SKM-1 (cell line): ENCODE measurements at regions not wholly inside any gene's neighbourhood (a gene's known extent, or its start where the extent isn't known, plus 50 kb on each side); places are given as distances from the start of the nearest gene placed in this dataset.

Experiments
- DNase-seq: peaks from one replicate; lab custom pipeline; 2025; ENCODE audit not compliant: unreplicated experiment; lab: John Stamatoyannopoulos, UW

DNA sequence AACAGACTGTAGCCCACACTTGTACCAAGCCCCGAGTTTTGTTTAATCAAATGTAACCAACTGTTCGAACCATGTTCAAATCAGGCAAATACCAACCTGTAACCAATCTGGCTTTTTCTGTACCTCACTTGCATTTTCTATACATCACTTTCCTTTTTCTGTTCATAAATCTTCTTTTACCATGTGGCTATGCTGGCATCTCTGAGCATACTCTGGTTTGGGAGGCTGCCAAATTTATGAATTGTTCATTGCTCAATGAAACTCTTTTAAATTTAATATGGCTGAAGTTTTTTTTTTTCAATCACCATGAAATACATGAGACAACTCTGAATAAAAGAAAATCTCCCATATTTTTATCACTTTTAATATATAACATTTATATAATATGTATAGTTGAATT is 256.1 kb downstream of the SLITRK6 start:
- DNase-seq: no peak

DNA sequence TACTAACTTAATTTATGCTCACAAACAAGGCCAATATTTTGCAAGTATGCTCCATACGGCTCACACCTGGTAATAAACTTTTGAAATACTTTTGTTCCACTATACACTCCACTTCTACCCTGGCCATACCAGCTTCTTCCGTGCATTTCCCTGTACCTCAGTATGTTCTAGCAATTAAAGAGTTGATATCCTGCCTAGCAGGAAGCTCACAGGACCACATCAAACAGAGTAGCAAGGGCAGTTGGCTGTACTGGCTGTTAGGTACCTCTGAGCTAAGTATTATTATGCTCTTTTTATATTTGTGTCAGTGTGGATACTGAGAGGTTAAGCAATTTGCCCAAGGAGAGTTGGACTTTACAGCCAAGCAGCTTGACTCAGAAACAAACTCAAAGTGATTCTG is 257.7 kb downstream of the SLITRK6 start:
- no peak for DNase-seq

GRCh38 chr13:85538957-85539356 is 260.3 kb downstream of the SLITRK6 start:
- no peak for DNase-seq

DNA sequence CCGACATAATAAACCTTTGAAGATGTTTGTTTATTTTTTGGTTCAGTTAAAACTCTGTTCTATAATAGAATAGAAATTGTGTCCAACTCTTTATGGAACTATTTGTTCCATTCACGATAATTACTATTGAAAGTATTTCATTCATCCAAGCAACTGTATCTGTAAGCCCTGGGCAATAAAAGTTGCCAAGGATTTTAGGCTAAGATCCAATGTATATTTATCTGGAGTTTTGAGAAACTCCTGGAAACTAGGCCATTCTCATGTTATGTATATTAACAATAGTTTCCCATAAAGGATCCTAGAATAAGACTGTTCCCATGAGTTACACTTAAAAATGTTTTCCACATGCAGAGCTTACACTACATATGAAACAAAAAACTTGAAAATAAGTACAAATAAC is 261.6 kb downstream of the SLITRK6 start:
- no peak for DNase-seq

DNA sequence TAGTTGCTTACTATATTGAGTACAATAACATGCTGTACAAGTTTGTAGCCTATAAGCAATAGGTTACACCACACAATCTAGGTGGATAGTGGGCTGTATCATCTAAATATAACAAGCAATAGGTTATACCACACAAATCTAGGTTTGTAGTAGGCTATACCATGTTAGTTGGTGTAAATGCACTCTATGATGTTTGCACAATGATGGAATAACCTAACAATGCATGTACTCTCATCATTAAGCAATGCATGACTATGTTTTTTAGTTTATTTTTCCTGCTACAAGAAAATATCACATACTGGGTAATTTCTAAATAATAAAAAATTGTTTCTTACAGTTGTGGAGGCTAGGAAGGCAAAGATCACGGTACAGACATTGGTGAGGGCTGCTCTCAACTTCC is 262.5 kb downstream of the SLITRK6 start:
- DNase-seq: no peak

GRCh38 chr13:85535316-85536084 is 263.7 kb downstream of the SLITRK6 start:
- DNase-seq: no peak

DNA sequence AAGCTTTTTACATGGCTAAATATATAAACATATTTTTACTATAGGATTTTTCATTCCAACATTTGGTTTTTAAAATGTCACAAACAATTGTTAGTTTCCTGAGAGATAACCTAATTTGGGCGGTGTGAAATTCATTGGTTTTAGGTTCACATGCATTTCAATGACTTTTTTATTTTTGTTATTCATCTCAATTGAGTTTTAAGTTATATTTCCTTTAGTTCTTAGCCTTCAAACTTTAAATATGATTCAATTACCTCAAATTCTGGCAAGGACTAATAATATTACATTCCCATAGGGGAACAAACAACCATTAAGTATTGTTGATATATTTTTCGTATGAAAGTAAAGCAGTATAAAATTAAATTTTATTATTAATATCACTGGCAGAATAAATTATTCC is 265.3 kb downstream of the SLITRK6 start:
- no peak for DNase-seq

DNA sequence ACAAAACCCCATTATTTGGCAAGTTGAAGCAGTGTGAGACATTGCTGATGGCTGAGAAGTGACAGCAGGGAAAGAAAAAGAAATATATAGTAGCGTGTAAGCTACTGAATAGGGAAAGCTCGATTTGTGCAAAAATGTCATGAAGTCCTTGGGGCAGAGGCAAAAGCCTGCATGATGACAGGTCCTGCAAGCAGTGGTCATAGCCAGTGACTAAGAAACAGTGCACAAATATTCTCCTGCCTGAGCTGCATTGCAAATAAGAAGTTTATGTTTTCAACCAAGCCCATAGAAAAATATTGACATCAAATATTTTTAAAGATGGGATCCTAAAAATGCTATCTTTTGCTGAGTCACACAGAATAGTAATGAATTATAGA is 270.0 kb downstream of the SLITRK6 start:
- no peak for DNase-seq

- no peak for DNase-seq
These were observed 270.6 kb downstream of the SLITRK6 start for GRCh38 chr13:85528491-85529217.

DNA sequence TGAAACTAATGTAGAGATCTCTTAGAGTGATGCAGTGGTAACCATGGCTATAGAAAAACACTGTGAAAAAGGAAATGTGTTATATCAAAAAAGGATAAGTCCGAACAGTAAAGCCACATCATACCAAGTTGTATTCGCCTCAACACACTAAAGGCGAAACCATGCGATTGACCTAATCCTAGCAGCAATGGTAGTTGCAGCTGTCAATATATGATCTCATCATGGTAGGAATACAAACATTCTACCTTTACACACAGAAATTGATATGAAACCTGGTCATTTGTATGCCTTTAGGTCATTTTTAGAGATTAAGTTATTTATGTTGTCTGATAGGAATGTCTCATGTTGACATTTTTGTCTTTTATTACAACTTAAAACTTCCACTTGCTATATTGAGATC is 271.9 kb downstream of the SLITRK6 start:
- DNase-seq: no peak

DNA sequence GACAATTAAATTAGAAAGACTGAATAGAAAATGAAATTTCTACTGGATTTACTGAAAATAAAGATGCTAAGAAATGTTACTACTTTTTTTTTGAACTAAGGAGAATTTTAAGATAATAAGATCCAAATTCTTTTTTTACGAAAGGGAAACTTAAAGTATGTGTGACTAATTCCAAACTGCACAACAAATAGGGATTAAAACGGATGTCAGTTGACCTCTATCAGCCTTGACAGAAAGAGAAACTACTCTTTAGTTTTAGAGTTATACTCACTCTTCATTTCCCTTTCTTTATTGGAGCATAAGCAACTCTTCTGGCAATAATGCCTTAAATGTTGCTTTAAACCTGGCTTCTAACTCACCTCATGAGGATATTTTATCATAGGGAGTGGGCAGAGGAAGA is 273.8 kb downstream of the SLITRK6 start:
- no peak for DNase-seq

GRCh38 chr13:85521657-85522056 is 277.6 kb downstream of the SLITRK6 start:
- no peak for DNase-seq

DNA sequence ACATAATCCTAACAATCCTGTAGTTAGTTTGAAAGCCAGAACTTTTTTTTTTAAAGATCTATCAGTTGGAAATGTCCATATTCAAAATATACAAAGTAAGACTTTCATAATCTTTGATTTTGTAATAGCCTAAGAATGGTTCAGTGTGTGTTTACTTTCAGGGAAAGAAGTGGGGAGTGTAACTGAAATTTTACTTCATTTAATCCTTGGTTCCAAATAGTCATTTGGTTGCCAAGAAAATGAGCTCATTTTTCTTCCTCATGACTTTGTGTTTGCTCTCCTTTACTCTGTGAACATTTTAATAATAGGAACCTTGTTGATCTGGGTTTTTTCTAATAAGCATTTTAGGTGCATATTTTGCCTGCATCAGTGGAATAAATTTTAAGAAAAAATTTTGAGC is 278.8 kb downstream of the SLITRK6 start:
- DNase-seq: no peak

DNA sequence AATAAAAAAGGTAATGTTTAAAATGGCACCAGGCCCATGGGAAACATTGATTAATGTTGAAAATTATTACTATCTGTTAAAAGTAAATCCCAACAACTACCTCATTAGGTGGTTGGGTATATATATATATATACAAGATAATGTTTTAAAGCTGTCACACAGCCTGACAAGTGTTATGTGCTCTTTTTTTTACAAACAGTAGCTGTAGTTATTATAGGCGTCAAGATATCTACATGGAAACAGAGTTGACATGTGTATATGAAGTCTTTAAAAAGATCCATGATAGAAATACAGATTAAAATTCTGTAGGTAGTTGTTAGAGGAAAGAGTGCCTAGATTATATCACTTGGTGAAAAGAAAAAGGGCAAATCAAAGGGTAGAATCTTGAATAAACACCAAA is 279.9 kb downstream of the SLITRK6 start:
- DNase-seq: no peak

DNA sequence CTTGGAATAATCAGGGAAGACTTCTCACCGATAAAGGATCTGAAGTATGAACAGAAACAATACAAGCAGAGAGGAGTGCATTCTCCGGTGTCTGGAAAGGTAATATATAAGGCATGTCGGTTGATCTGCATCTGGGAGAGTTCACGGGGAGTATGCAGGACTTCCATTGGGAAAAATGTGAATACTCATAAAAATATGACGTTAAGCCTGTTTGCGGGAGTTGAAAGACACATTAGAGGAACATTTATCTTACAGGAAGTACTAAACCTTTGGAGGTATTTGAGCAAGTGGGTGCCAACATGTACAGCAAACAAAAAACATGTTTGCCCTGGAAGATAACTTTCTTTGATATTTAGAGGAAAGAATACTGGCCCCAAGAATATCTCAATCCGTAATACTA is 286.8 kb downstream of the SLITRK6 start:
- no peak for DNase-seq

GRCh38 chr13:85509512-85509911 is 289.7 kb downstream of the SLITRK6 start:
- DNase-seq: no peak

DNA sequence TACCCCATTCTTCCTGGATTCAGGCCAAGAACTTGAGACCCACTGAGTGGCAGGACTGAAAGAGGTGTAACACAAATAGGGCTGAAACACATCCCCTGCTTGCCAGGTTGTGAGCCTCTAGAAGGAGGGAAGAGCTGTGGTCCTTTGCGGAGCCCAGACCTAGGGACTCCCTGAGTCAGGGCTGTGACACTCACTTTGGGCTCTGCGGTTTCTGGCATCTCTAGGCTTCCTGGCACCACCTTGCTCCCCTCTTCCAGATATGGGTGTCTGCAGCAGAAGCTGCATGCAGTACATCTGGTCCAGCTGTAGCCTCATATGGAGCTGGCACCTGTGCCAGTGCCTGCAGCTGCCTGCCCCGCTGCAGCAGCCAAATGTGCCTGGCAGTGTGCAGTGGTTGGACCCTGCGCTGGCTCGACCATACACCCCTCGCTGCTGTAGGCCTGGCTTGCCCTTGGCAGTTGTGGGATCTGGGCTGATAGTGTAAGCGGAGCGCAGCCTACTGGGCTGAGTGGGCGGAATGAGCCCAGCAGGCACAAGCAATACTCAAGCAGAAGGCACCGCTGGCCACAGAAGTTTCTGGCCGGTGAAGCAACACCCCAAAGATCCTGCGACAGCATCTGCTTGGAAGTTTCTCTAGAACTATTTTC is 290.4 kb downstream of the SLITRK6 start:
- DNase-seq: no peak

DNA sequence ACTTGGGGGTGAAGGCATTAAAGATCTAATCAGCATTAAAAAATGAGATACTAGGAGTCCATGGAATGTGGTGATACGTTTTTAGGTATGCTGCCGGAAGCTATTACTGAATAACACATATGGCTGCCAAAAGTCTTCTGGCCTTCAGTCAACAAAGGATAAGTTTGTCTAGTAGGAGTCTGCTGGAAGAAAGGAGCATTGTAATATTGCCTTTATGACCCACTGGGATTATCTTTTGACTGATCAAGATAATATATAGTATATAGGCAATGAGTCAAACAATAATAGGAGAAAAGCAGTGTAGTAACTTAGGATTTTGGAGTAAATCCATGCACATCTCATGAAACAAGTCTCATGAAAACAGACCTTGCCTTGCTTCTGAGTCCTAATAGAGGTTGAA is 295.4 kb downstream of the SLITRK6 start:
- DNase-seq: no peak

GRCh38 chr13:85501616-85502015 is 297.6 kb downstream of the SLITRK6 start:
- no peak for DNase-seq

- no peak for DNase-seq
These were observed 298.4 kb downstream of the SLITRK6 start for GRCh38 chr13:85500696-85501256.

- no peak for DNase-seq
These were observed 300.4 kb downstream of the SLITRK6 start for GRCh38 chr13:85498774-85499173.

GRCh38 chr13:85497652-85498051 is 301.6 kb downstream of the SLITRK6 start:
- no peak for DNase-seq
